Panc1 (cell line): ENCODE measurements at regions not wholly inside any gene's neighbourhood (a gene's known extent, or its start where the extent isn't known, plus 50 kb on each side); places are given as distances from the start of the nearest gene placed in this dataset.

Experiments used
- ATAC-seq: fragments of 200-7000 bp; cut with Tn5 transposase; 2 replicates; pipeline ENCODE4 v1.9.1; 2020; ENCODE audit warnings: mild to moderate bottlenecking, moderate library complexity
- BruUV-seq: library from RNA; stranded (reverse); fragments of 400-500 nt; replicated peaks from 2 replicates; lab custom pipeline; 2021; lab: Mats Ljungman, UMichigan
- CTCF ChIA-PET: fragments of 300-600 bp; sonication (Branson Sonifier 250); formaldehyde crosslinking; loops from one replicate; lab custom pipeline; 2022; ENCODE audit warnings: antibody characterized with exemption; lab: Charles Lee
- POLR2A ChIA-PET: fragments of 300-600 bp; sonication (Branson Sonifier 250); formaldehyde crosslinking; loops from one replicate; lab custom pipeline; 2022; ENCODE audit warnings: antibody characterized with exemption; lab: Charles Lee
- DNase-seq: peaks from one replicate; pipeline ENCODE4 v3.0.0-alpha.2; 2010; ENCODE audit warnings: low read depth, low spot score
- H3K27ac ChIP-seq: 2 replicates; pipeline ENCODE4 v1.5.1; 2011; ENCODE audit warnings: mild to moderate bottlenecking, low read length, inconsistent platforms
- H3K27me3 ChIP-seq: fragments of 200-500 bp; sonication (Bioruptor generic); 2 replicates; pipeline ENCODE4 v1.6.0; 2014; ENCODE audit warnings: low read length, inconsistent platforms; ENCODE audit not compliant: control insufficient read depth, insufficient read depth
- H3K36me3 ChIP-seq: fragments of 200-500 bp; sonication (Bioruptor generic); 2 replicates; pipeline ENCODE4 v1.5.1; 2014; ENCODE audit warnings: inconsistent platforms, mild to moderate bottlenecking, low read length, moderate library complexity; ENCODE audit not compliant: control insufficient read depth, insufficient read depth
- H3K4me1 ChIP-seq: 2 replicates; pipeline ENCODE4 v1.5.1; 2011; ENCODE audit warnings: inconsistent platforms, mild to moderate bottlenecking, low read length, moderate library complexity; ENCODE audit not compliant: control insufficient read depth, insufficient read depth
- H3K4me3 ChIP-seq, 2 experiments: 2 replicates each; pipeline ENCODE4 v1.5.1; 2011 to 2012; ENCODE audit warnings: low read depth in 2 of 2, low read length in 2 of 2, mild to moderate bottlenecking in 2 of 2, inconsistent platforms in 1 of 2, moderate library complexity in 1 of 2
- H3K9me3 ChIP-seq: fragments of 200-500 bp; sonication (Bioruptor generic); 2 replicates; pipeline ENCODE4 v1.5.1; 2014; ENCODE audit warnings: low read depth, mild to moderate bottlenecking, inconsistent platforms, low read length, moderate library complexity; ENCODE audit not compliant: control insufficient read depth, insufficient read depth
- POLR2AphosphoS5 ChIP-seq: IDR thresholded peaks from 2 replicates; pipeline ENCODE4 v1.6.1; 2012; ENCODE audit warnings: mild to moderate bottlenecking, low read depth, low read length, moderate library complexity
- SIN3A ChIP-seq: IDR thresholded peaks from 2 replicates; pipeline ENCODE4 v1.6.1; 2012; ENCODE audit warnings: low read depth, mild to moderate bottlenecking, low read length, moderate library complexity, borderline replicate concordance; ENCODE audit not compliant: insufficient read depth
- TCF7L2 ChIP-seq: IDR thresholded peaks from 2 replicates; pipeline ENCODE4 v1.6.1; 2011; ENCODE audit warnings: mild to moderate bottlenecking, low read depth, low read length, inconsistent platforms
- in situ Hi-C: cut with HindIII; loops from 2 replicates; pipeline ENCODE4 v1.10.0; 2016; ENCODE audit warnings: low sequenced_read_pairs, low pct_unique_long_range_greater_than_20kb
- intact Hi-C: fragments of 100-400 bp; cut with micrococcal nuclease; formaldehyde crosslinking; loops from one replicate; pipeline ENCODE4 v1.10.0; 2022; ENCODE audit not compliant: unreplicated experiment
- TF ChIP-seq, protein P1 (sequence below): fragments of 450-650 bp; IDR thresholded peaks from 2 replicates; pipeline ENCODE4 v1.5.1; 2017; ENCODE audit warnings: mild to moderate bottlenecking
- TF ChIP-seq, protein P2 (sequence below), 2 experiments: IDR thresholded peaks; 2 replicates each; pipeline ENCODE4 v1.6.1; 2011 to 2012; ENCODE audit warnings: low read depth in 2 of 2, control low read depth in 1 of 2, low read length in 1 of 2, mild to moderate bottlenecking in 1 of 2, moderate library complexity in 1 of 2; ENCODE audit not compliant: insufficient read depth in 1 of 2

DNA sequence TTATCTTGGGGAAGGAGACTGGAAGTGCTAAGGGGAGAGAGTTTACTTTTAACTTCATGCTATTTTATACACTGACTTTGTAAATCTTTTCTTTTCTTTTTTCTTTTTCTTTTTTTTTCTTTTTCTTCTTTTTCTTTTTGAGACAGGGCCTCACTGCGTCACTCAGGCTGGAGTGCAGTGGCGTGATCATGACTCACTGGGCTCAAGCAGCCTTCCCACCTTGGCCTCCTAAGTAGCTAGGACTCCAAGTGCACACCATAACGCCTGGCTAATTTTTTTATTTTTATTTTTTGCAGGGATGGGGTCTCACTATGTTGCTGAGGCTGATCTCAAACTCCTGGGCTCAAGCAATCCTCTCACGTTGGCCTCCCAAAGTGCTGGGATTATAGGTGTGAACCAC, 294.6 kb upstream of the PRICKLE1 start:
- in situ Hi-C loops = no loop called here

DNA sequence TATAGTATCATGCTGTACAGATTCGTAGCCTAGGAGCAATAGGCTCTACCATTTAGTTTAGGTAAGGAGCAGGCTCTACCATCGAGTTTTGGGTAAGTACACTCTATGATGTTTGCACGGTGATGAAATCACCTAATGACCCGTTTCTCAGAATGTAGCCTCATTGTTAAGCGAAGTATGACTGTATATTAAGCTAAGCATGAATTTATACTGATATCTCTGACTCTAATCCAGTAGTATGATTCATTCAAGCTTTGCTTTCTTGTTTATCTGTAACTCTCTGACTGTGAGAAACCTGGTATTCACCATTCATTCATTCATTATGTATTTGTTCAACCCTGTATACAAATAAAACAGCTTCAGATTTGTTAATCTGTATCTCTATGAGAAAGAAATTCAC, 283.9 kb upstream of the PRICKLE1 start:
- in situ Hi-C loops (no loop called here), intact Hi-C loops (no loop called here)
- no TSS peak for BruUV-seq
- ATAC-seq (no peak), DNase-seq (no peak)
- TF ChIP-seq POLR2AphosphoS5 = no peak
- no peak for TF ChIP-seq SIN3A
- TF ChIP-seq, protein P1, sequence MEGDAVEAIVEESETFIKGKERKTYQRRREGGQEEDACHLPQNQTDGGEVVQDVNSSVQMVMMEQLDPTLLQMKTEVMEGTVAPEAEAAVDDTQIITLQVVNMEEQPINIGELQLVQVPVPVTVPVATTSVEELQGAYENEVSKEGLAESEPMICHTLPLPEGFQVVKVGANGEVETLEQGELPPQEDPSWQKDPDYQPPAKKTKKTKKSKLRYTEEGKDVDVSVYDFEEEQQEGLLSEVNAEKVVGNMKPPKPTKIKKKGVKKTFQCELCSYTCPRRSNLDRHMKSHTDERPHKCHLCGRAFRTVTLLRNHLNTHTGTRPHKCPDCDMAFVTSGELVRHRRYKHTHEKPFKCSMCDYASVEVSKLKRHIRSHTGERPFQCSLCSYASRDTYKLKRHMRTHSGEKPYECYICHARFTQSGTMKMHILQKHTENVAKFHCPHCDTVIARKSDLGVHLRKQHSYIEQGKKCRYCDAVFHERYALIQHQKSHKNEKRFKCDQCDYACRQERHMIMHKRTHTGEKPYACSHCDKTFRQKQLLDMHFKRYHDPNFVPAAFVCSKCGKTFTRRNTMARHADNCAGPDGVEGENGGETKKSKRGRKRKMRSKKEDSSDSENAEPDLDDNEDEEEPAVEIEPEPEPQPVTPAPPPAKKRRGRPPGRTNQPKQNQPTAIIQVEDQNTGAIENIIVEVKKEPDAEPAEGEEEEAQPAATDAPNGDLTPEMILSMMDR = no peak
- TF ChIP-seq, protein P2, sequence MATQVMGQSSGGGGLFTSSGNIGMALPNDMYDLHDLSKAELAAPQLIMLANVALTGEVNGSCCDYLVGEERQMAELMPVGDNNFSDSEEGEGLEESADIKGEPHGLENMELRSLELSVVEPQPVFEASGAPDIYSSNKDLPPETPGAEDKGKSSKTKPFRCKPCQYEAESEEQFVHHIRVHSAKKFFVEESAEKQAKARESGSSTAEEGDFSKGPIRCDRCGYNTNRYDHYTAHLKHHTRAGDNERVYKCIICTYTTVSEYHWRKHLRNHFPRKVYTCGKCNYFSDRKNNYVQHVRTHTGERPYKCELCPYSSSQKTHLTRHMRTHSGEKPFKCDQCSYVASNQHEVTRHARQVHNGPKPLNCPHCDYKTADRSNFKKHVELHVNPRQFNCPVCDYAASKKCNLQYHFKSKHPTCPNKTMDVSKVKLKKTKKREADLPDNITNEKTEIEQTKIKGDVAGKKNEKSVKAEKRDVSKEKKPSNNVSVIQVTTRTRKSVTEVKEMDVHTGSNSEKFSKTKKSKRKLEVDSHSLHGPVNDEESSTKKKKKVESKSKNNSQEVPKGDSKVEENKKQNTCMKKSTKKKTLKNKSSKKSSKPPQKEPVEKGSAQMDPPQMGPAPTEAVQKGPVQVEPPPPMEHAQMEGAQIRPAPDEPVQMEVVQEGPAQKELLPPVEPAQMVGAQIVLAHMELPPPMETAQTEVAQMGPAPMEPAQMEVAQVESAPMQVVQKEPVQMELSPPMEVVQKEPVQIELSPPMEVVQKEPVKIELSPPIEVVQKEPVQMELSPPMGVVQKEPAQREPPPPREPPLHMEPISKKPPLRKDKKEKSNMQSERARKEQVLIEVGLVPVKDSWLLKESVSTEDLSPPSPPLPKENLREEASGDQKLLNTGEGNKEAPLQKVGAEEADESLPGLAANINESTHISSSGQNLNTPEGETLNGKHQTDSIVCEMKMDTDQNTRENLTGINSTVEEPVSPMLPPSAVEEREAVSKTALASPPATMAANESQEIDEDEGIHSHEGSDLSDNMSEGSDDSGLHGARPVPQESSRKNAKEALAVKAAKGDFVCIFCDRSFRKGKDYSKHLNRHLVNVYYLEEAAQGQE (IDR thresholded peaks at IDR 0.05; ENCODE audit: insufficient read depth in 1 of 2, low read depth in 2 of 2, low read length in 1 of 2) = no peak
- no peak for TF ChIP-seq TCF7L2
- H3K27ac ChIP-seq = no peak overlapping the region
- H3K9me3 ChIP-seq = no peaks in the 10 kb centered on the region
- ChIA-PET POLR2A (no interaction called here), CTCF (no interaction called here)
- no peaks in the 10 kb centered on the region for H3K27me3 ChIP-seq
- H3K4me1 ChIP-seq = no peaks in the 10 kb centered on the region
- H3K4me3 ChIP-seq = no peak overlapping the region
- H3K36me3 ChIP-seq = no peaks in the 10 kb centered on the region

More for the DNA sequence above, 294.6 kb upstream of the PRICKLE1 start:
- no peaks in the 10 kb centered on the region for H3K27me3 ChIP-seq
- no peak for DNase-seq
- ChIA-PET CTCF (no interaction called here), POLR2A (no interaction called here)
- intact Hi-C loops = no loop called here
- TF ChIP-seq SIN3A = no peak
- TF ChIP-seq, protein P2 (IDR thresholded peaks at IDR 0.05; ENCODE audit: insufficient read depth in 1 of 2, low read depth in 2 of 2, low read length in 1 of 2) = no peak
- TF ChIP-seq, protein P1 = no peak
- no peak for TF ChIP-seq TCF7L2
- TF ChIP-seq POLR2AphosphoS5 = no peak
- H3K27ac ChIP-seq = no peak overlapping the region
- peaks cover 4% of the 10 kb centered on the region for H3K9me3 ChIP-seq
- BruUV-seq = no TSS peak
- H3K4me1 ChIP-seq = no peaks in the 10 kb centered on the region
- no peak overlapping the region for H3K4me3 ChIP-seq
- H3K36me3 ChIP-seq = no peaks in the 10 kb centered on the region
- no peak for ATAC-seq
